ENCODE measurements at regions not wholly inside any gene's neighbourhood (a gene's known extent, or its start where the extent isn't known, plus 50 kb on each side); places are given as distances from the start of the nearest gene placed in this dataset.

DNA sequence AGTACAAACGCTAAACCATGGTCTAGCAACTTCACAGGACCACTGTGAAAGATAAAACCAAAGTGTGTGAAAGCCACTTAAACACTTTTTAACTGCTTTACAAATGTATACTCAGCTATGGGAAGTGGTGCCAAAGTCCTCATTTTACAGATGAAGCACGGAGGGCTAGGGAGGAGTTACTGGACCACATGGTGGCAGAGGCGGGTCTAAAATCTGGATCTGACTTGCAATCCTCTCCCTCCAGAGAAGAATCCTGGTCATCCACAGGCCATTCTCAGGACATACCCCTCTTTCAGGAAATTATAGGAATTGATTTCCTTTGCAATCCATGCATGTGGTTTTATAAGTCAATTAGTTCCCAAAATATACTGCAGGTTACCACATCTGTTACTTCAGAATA, 84.6 kb upstream of the GYPC start:
- DNase-seq (ENCODE audit: low spot score) = no peak
- WGBS = 50% methylated on average over 3 of the region's 3 CpGs
- Histone ChIP-seq H3K9me3 (ENCODE audit: control insufficient read depth in 4 of 4, low read length in 3 of 4) (no peaks in the 10 kb centered on the region), H3K4me1 (ENCODE audit: control insufficient read depth in 4 of 4, insufficient read depth in 4 of 4, low read length in 3 of 4) (no peaks in the 10 kb centered on the region), H3K27ac (ENCODE audit: low read depth in 1 of 2, low read length in 2 of 2) (no peak overlapping the region), H3K9ac (ENCODE audit: low read depth in 1 of 2, low read length in 2 of 2) (no peak overlapping the region), H3K4me3 (ENCODE audit: low read depth in 1 of 3, low read length in 3 of 3) (no peak overlapping the region), H3K27me3 (ENCODE audit: control insufficient read depth in 4 of 4, insufficient read depth in 4 of 4, low read length in 3 of 4) (no peaks in the 10 kb centered on the region), H3K36me3 (ENCODE audit: control insufficient read depth in 4 of 4, insufficient read depth in 3 of 4, low read depth in 1 of 4, low read length in 3 of 4) (no peaks in the 10 kb centered on the region)
- TF ChIP-seq HNF4A (conservative IDR thresholded peaks at IDR 0.05) (no peak), FOXA1 (IDR thresholded peaks at IDR 0.05) (no peak), EGR1 (IDR thresholded peaks at IDR 0.05; ENCODE audit: low read depth in 2 of 2) (no peak), HNF4G (IDR thresholded peaks at IDR 0.05) (no peak), FOXA2 (IDR thresholded peaks at IDR 0.05) (no peak), TAF1 (conservative IDR thresholded peaks at IDR 0.05) (no peak), GABPA (IDR thresholded peaks at IDR 0.05 in 1 of 2, conservative IDR thresholded peaks at IDR 0.05 in 1 of 2) (no peak), NR2F2 (IDR thresholded peaks at IDR 0.05) (no peak), RAD21 (IDR thresholded peaks at IDR 0.05) (no peak)
- TF ChIP-seq, protein P1, sequence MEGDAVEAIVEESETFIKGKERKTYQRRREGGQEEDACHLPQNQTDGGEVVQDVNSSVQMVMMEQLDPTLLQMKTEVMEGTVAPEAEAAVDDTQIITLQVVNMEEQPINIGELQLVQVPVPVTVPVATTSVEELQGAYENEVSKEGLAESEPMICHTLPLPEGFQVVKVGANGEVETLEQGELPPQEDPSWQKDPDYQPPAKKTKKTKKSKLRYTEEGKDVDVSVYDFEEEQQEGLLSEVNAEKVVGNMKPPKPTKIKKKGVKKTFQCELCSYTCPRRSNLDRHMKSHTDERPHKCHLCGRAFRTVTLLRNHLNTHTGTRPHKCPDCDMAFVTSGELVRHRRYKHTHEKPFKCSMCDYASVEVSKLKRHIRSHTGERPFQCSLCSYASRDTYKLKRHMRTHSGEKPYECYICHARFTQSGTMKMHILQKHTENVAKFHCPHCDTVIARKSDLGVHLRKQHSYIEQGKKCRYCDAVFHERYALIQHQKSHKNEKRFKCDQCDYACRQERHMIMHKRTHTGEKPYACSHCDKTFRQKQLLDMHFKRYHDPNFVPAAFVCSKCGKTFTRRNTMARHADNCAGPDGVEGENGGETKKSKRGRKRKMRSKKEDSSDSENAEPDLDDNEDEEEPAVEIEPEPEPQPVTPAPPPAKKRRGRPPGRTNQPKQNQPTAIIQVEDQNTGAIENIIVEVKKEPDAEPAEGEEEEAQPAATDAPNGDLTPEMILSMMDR (IDR thresholded peaks at IDR 0.05; ENCODE audit: low read depth, low read length, missing input control) = no peak
- TF ChIP-seq, protein P2, sequence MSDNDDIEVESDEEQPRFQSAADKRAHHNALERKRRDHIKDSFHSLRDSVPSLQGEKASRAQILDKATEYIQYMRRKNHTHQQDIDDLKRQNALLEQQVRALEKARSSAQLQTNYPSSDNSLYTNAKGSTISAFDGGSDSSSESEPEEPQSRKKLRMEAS (IDR thresholded peaks at IDR 0.05) = no peak
- TF ChIP-seq, protein P3, sequence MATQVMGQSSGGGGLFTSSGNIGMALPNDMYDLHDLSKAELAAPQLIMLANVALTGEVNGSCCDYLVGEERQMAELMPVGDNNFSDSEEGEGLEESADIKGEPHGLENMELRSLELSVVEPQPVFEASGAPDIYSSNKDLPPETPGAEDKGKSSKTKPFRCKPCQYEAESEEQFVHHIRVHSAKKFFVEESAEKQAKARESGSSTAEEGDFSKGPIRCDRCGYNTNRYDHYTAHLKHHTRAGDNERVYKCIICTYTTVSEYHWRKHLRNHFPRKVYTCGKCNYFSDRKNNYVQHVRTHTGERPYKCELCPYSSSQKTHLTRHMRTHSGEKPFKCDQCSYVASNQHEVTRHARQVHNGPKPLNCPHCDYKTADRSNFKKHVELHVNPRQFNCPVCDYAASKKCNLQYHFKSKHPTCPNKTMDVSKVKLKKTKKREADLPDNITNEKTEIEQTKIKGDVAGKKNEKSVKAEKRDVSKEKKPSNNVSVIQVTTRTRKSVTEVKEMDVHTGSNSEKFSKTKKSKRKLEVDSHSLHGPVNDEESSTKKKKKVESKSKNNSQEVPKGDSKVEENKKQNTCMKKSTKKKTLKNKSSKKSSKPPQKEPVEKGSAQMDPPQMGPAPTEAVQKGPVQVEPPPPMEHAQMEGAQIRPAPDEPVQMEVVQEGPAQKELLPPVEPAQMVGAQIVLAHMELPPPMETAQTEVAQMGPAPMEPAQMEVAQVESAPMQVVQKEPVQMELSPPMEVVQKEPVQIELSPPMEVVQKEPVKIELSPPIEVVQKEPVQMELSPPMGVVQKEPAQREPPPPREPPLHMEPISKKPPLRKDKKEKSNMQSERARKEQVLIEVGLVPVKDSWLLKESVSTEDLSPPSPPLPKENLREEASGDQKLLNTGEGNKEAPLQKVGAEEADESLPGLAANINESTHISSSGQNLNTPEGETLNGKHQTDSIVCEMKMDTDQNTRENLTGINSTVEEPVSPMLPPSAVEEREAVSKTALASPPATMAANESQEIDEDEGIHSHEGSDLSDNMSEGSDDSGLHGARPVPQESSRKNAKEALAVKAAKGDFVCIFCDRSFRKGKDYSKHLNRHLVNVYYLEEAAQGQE (IDR thresholded peaks at IDR 0.05) = no peak

- TF ChIP-seq NR2F2 (IDR thresholded peaks at IDR 0.05) (peak; percentile 15), RAD21 (IDR thresholded peaks at IDR 0.05) (no peak), GABPA (IDR thresholded peaks at IDR 0.05 in 1 of 2, conservative IDR thresholded peaks at IDR 0.05 in 1 of 2) (no peak), FOXA1 (IDR thresholded peaks at IDR 0.05) (no peak), JUND (IDR thresholded peaks at IDR 0.05) (no peak), TAF1 (conservative IDR thresholded peaks at IDR 0.05) (no peak), SP1 (IDR thresholded peaks at IDR 0.05) (no peak), RXRA (IDR thresholded peaks at IDR 0.05) (peak; percentile 20 to 27), HNF4A (conservative IDR thresholded peaks at IDR 0.05) (no peak), FOXA2 (IDR thresholded peaks at IDR 0.05) (no peak), HNF4G (IDR thresholded peaks at IDR 0.05) (no peak)
- TF ChIP-seq, protein P1 (IDR thresholded peaks at IDR 0.05; ENCODE audit: low read depth, low read length, missing input control) = no peak
- TF ChIP-seq, protein P2 (IDR thresholded peaks at IDR 0.05) = no peak
- WGBS = 58% methylated on average over 1 of the region's 1 CpG
- H3K4me1 ChIP-seq (ENCODE audit: control insufficient read depth in 4 of 4, insufficient read depth in 4 of 4, low read length in 3 of 4) = no peaks in the 10 kb centered on the region
- no peak overlapping the region for H3K9ac ChIP-seq (ENCODE audit: low read depth in 1 of 2, low read length in 2 of 2)
- H3K27ac ChIP-seq (ENCODE audit: low read depth in 1 of 2, low read length in 2 of 2) = no peak overlapping the region
- no peaks in the 10 kb centered on the region for H3K9me3 ChIP-seq (ENCODE audit: control insufficient read depth in 4 of 4, low read length in 3 of 4)
- no peaks in the 10 kb centered on the region for H3K27me3 ChIP-seq (ENCODE audit: control insufficient read depth in 4 of 4, insufficient read depth in 4 of 4, low read length in 3 of 4)
- H3K4me3 ChIP-seq (ENCODE audit: low read depth in 1 of 3, low read length in 3 of 3) = no peak overlapping the region
- no peak for DNase-seq (ENCODE audit: low spot score)
- no peaks in the 10 kb centered on the region for H3K36me3 ChIP-seq (ENCODE audit: control insufficient read depth in 4 of 4, insufficient read depth in 3 of 4, low read depth in 1 of 4, low read length in 3 of 4)
These were observed 80.3 kb upstream of the GYPC start for GRCh38 chr2:126575631-126576030.
